T-helper 1 cell treated with Interleukin-12 subunit alpha and Interleukin-12 subunit beta and Interleukin-4 antibody, amounts not matched to agents 30 ng/mL and 1 ng/mL, for 36 hours (primary cell): ENCODE measurements at regions not wholly inside any gene's neighbourhood (a gene's known extent, or its start where the extent isn't known, plus 50 kb on each side); places are given as distances from the start of the nearest gene placed in this dataset.

Experiments
- intact Hi-C: fragments of 100-400 bp; cut with micrococcal nuclease; formaldehyde crosslinking; loops from one replicate; pipeline ENCODE4 v1.15.1; 2024

- intact Hi-C loops, result no loop called here
Measured at GRCh38 chr4:128604204-128604603, 205.3 kb upstream of the JADE1 start.

- intact Hi-C loops, result no loop called here
Measured at GRCh38 chr4:128603081-128603480, 206.4 kb upstream of the JADE1 start.

GRCh38 chr4:128601991-128602695 lies 207.4 kb upstream of the JADE1 start:
- intact Hi-C loops, result no loop called here

- intact Hi-C loops, result no loop called here
Measured at GRCh38 chr4:128600996-128601871, 208.3 kb upstream of the JADE1 start.

GRCh38 chr4:128600410-128600809 lies 209.1 kb upstream of the JADE1 start:
- intact Hi-C loops, result no loop called here

- intact Hi-C loops, result no loop called here
Measured at GRCh38 chr4:128597500-128597899, 212.0 kb upstream of the JADE1 start.

- intact Hi-C loops, result no loop called here
Measured at GRCh38 chr4:128596853-128597252, 212.6 kb upstream of the JADE1 start.

GRCh38 chr4:128596115-128596514 lies 213.4 kb upstream of the JADE1 start:
- intact Hi-C loops, result no loop called here

GRCh38 chr4:128591482-128591881 lies 218.0 kb upstream of the JADE1 start:
- intact Hi-C loops, result no loop called here

- intact Hi-C loops, result no loop called here
Measured at GRCh38 chr4:128590773-128591172, 218.7 kb upstream of the JADE1 start.

- intact Hi-C loops, result no loop called here
Measured at GRCh38 chr4:128590034-128590740, 219.3 kb upstream of the JADE1 start.

GRCh38 chr4:128589384-128589965 lies 220.0 kb upstream of the JADE1 start:
- intact Hi-C loops, result no loop called here

- intact Hi-C loops, result no loop called here
Measured at GRCh38 chr4:128587382-128587781, 222.1 kb upstream of the JADE1 start.

- intact Hi-C loops, result no loop called here
Measured at GRCh38 chr4:128583753-128584712, 225.5 kb upstream of the JADE1 start.

- intact Hi-C loops, result no loop called here
Measured at GRCh38 chr4:128582427-128582870, 227.1 kb upstream of the JADE1 start.

GRCh38 chr4:128579154-128579853 lies 230.2 kb upstream of the JADE1 start:
- intact Hi-C loops, result loop anchor here (10.0 kb wide), 1 partner anchor 1065 kb away; no protein-coding TSS in a partner anchor

- intact Hi-C loops, result loop anchor here (1.0 to 10.0 kb wide), 5 partner anchors 235 to 1070 kb away; partner anchors contain the start of genes JADE1 and SCLT1
Measured at GRCh38 chr4:128574706-128575105, 234.8 kb upstream of the JADE1 start.

- intact Hi-C loops, result loop anchor here (1.0 to 10.0 kb wide), 5 partner anchors 235 to 1071 kb away; partner anchors contain the start of genes JADE1 and SCLT1
Measured at GRCh38 chr4:128573781-128574508, 235.6 kb upstream of the JADE1 start.
